Small intestine (tissue), 7 donors: ENCODE measurements at regions not wholly inside any gene's neighbourhood (a gene's known extent, or its start where the extent isn't known, plus 50 kb on each side); places are given as distances from the start of the nearest gene placed in this dataset.

Experiments
- DNase-seq, 2 donors: peaks; one replicate each; pipeline versions ENCODE4 v3.0.0 to v3.0.0-alpha.2; 2013
- FAIRE-seq: peaks from 2 replicates; lab custom pipeline; 2012; peaks lifted over from hg19 to GRCh38; lab: Jason Lieb, UNC
- H3K27ac ChIP-seq, 3 donors: one replicate each; pipeline ENCODE4 v1.5.1; 2013; ENCODE audit warnings: low read length in 2 of 3, mild to moderate bottlenecking in 2 of 3, control low read depth in 1 of 3, inconsistent platforms in 1 of 3, low read depth in 1 of 3, moderate library complexity in 1 of 3
- H3K27me3 ChIP-seq, 3 donors: one replicate each; pipeline ENCODE4 v1.6.1; 2013; ENCODE audit warnings: low read length in 3 of 3, inconsistent platforms in 1 of 3; ENCODE audit not compliant: control insufficient read depth in 3 of 3, insufficient read depth in 3 of 3
- H3K36me3 ChIP-seq, 3 donors: one replicate each; pipeline ENCODE4 v1.6.1; 2013; ENCODE audit warnings: low read length in 3 of 3, inconsistent platforms in 1 of 3, low read depth in 1 of 3, mild to moderate bottlenecking in 1 of 3, moderate library complexity in 1 of 3; ENCODE audit not compliant: control insufficient read depth in 3 of 3, insufficient read depth in 2 of 3
- H3K4me1 ChIP-seq, 3 donors: one replicate each; pipeline ENCODE4 v1.6.1; 2013; ENCODE audit warnings: low read length in 2 of 3, inconsistent platforms in 1 of 3, low read depth in 1 of 3, mild to moderate bottlenecking in 1 of 3, moderate library complexity in 1 of 3; ENCODE audit not compliant: control insufficient read depth in 3 of 3, insufficient read depth in 2 of 3
- H3K4me3 ChIP-seq, 3 donors: one replicate each; pipeline ENCODE4 v1.5.1; 2013; ENCODE audit warnings: low read length in 3 of 3, control low read depth in 1 of 3, inconsistent platforms in 1 of 3, low read depth in 1 of 3, mild to moderate bottlenecking in 1 of 3, moderate library complexity in 1 of 3
- H3K9me3 ChIP-seq, 2 donors: one replicate each; pipeline ENCODE4 v1.6.1; 2013; ENCODE audit warnings: low read depth in 1 of 2, low read length in 1 of 2; ENCODE audit not compliant: control insufficient read depth in 2 of 2, insufficient read depth in 1 of 2
- WGBS, 3 donors: extraction: QIAGEN DNeasy Blood & Tissue Kit; methylation state at CpG; one replicate each; pipeline ENCODE4 v1.1.7; 2013; 5-methylcytosine and 5-hydroxymethylcytosine counted together
- donor health status: healthy with polysubstance abuse.
- donor health status: control.
- donor health status: control.
- donor health status: Bipolar disorder and iron deficiency.
- donor health status: healthy.

GRCh38 chr15:85311647-85312046, 68.8 kb upstream of the AKAP13 start:
- Histone ChIP-seq H3K36me3 (no peaks in the 10 kb centered on the region), H3K4me3 (no peak overlapping the region), H3K27me3 (no peaks in the 10 kb centered on the region), H3K9me3 (peaks cover 0 to 4% of the 10 kb centered on the region in 2 donors), H3K27ac (no peak overlapping the region), H3K4me1 (peaks cover 0 to 11% (median 3%) of the 10 kb centered on the region in 3 donors)
- 48 to 84% (median 73%) methylated on average over 2 of the region's 2 CpGs for WGBS, 3 donors
- DNase-seq = no peak
- no peak for FAIRE-seq

DNA sequence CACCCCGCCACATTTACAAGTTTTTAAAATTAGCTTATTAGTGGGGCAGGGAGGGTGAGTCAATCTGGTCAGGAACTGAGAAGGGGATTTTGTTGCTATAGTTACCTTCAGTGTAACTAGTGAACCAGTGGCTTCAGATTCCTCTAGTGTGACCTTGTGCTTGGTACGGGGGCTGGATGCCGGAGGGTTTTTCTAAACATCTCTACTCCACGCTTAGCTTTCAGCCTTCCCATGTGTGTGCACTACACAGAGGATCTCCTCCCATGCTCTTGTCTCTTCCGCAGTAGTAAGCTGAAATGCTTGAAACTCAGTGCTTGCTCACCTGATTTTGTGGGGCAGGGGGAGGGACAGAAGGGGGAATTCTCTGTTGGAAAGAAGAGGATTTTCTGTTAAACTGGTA, 67.9 kb upstream of the AKAP13 start:
- Histone ChIP-seq H3K4me3 (no peak overlapping the region), H3K36me3 (no peaks in the 10 kb centered on the region), H3K27ac (no peak overlapping the region), H3K4me1 (peaks cover 0 to 12% (median 4%) of the 10 kb centered on the region in 3 donors), H3K27me3 (no peaks in the 10 kb centered on the region), H3K9me3 (peaks cover 0 to 2% of the 10 kb centered on the region in 2 donors)
- 71 to 92% (median 74%) methylated on average over 5 of the region's 5 CpGs for WGBS, 3 donors
- FAIRE-seq (no peak), DNase-seq (no peak)

DNA sequence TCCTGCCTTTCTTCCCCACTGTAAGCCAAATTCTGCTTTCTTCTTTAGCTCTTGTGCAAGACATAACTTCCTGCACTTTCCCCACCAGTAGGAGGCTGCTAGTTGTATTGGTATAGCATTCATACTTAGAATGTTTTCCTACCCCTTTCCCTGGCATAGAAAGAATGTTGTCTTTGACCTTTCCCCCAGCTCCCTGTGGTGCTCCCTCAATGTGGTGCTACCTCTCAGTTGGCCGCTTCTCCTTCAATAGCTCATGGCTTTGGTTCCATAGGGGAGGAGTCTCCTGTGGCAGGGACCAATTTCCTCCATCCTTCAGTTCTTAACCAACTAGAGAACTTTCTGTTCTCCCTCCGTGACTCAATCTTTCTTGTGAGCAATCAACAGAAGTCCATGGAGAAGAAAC, 67.5 kb upstream of the AKAP13 start:
- Histone ChIP-seq H3K4me1 (peaks cover under 1 to 13% (median 4%) of the 10 kb centered on the region in 3 donors), H3K27me3 (no peaks in the 10 kb centered on the region), H3K36me3 (no peaks in the 10 kb centered on the region), H3K4me3 (no peak overlapping the region), H3K9me3 (no peaks in the 10 kb centered on the region), H3K27ac (no peak overlapping the region)
- FAIRE-seq = no peak
- WGBS, 3 donors = 79 to 90% (median 84%) methylated on average over 2 of the region's 2 CpGs
- no peak for DNase-seq

DNA sequence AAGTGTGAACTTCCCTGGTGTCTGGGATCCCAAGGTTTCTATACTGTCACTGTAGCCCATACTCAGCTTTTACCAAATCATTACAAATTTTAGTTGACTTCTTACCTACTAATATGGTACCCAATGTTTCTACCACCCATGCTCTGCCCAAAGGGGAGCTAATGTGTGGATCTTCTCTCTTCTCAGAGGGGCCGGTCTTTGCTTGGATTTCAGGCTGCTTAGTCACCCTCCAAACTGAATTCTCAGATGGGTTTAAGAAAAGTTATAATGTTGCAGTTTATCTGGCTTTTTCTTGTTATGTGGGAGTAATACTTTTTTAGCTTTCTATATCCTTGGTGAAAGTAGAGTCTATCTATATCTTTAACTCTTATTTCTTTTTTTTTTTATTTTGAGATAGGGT, 67.1 kb upstream of the AKAP13 start:
- peaks cover 3 to 17% (median 4%) of the 10 kb centered on the region in 3 donors for H3K4me1 ChIP-seq
- no peak for FAIRE-seq
- no peaks in the 10 kb centered on the region for H3K36me3 ChIP-seq
- no peak overlapping the region for H3K27ac ChIP-seq
- no peaks in the 10 kb centered on the region for H3K9me3 ChIP-seq
- DNase-seq = no peak
- no peaks in the 10 kb centered on the region for H3K27me3 ChIP-seq
- no peak overlapping the region for H3K4me3 ChIP-seq
- WGBS, 3 donors = 97 to 100% (median 97%) methylated on average over 1 of the region's 1 CpG

DNA sequence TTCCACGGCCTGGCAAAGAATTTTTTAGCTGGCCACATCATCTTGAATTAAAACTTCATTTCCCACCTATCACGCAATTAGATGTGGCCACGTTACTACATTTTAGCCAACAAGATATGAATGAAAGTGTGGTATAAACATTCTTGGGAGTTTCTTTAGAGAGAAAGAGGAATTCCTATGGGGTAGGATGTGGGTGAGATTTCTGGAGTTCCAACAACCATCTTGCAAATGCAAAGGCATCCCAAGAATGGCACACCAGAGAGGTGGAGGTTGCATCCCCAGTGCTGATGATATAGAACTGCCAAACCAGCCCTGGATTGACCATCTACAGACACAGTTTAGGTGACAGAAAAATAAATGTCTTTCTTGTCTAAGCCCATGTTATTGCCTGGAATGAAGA, 66.3 kb upstream of the AKAP13 start:
- WGBS, 3 donors = 95 to 99% (median 99%) methylated on average over 3 of the region's 3 CpGs

GRCh38 chr15:85314633-85315032, 65.8 kb upstream of the AKAP13 start:
- Histone ChIP-seq H3K27me3 (no peaks in the 10 kb centered on the region), H3K36me3 (no peaks in the 10 kb centered on the region), H3K9me3 (no peaks in the 10 kb centered on the region), H3K4me3 (no peak overlapping the region), H3K4me1 (peaks cover 4 to 17% (median 6%) of the 10 kb centered on the region in 3 donors), H3K27ac (no peak overlapping the region)
- DNase-seq (no peak), FAIRE-seq (no peak)
- 84 to 93% (median 91%) methylated on average over 4 of the region's 4 CpGs for WGBS, 3 donors

More for the DNA sequence above, 66.3 kb upstream of the AKAP13 start:
- no peak for DNase-seq
- Histone ChIP-seq H3K27ac (no peak overlapping the region), H3K4me1 (peaks cover 4 to 17% (median 6%) of the 10 kb centered on the region in 3 donors), H3K9me3 (no peaks in the 10 kb centered on the region), H3K27me3 (no peaks in the 10 kb centered on the region), H3K36me3 (no peaks in the 10 kb centered on the region), H3K4me3 (no peak overlapping the region)
- FAIRE-seq = no peak

DNA sequence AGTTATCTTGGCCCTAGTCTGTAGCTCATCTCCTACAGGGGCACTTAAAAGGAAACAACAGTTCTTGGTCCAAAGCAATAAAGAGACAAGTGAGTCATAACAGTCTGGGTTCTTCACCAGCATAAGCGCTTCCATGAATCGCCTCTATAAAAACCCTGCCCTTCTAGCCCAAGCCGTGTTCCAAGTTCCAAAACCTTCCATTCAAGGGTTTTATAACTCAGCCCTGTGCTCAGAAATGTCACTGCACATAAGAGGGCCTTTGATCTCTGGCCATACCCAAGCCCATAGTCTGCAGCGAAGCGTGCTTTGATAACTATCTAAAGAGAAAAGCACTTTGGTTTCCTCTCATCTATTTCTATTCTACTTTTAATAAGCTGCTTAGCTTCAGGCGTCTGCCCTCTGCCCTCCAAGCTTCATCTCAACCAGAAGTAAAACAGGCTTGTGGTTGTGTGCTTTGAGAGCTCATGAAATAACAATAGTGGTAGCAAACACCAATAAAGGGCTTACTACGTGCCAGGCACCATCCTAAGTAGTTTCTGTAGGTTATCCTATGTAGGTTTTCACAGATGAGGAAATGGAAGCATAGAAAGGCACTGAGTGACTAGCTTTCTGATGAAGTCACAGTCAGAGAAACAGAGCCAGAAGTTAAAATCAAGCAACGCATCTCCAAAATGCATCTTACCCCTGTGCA, 64.0 kb upstream of the AKAP13 start:
- DNase-seq (peak; percentile 62 to 83), FAIRE-seq (no peak)
- H3K4me3 ChIP-seq = no peak overlapping the region
- H3K27me3 ChIP-seq = no peaks in the 10 kb centered on the region
- H3K4me1 ChIP-seq = peaks cover 4 to 17% (median 6%) of the 10 kb centered on the region in 3 donors
- 18 to 37% (median 20%) methylated on average over 8 of the region's 8 CpGs for WGBS, 3 donors
- H3K9me3 ChIP-seq = no peaks in the 10 kb centered on the region
- H3K36me3 ChIP-seq = no peaks in the 10 kb centered on the region
- peak overlapping the region in 2 of 3 donors; percentile 8 to 75 for H3K27ac ChIP-seq

DNA sequence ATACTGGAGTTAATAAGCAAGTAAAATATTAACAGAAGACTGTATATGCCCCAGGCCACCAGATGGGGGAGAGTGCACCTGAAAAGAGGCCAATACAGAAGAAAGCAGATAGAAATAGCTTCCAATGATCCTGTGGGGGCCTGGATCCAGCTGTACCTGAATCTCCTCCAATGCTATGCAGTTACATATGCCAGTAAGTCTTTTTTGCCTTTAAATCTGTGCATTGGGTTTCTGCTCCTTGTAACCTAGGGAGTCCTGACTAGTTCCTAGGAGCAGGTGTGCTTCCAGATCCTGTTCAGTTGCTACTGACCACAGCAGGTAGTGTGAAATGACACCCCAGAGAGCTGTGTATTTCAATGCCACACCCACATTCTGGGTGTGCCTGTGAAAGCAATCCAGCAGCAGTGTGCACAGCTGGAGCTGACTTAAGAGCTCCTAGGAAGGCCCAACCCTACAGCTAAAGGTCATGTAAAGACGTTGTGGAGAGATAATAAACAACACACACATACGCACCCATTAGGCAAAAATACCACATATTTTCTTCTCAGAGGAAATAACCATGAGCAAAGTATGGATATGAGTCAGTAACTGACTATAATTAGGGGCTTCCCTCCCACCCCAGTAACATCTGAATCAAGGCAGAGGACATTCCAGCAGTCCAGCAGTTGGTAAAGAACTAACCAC, 62.2 kb upstream of the AKAP13 start:
- Histone ChIP-seq H3K27ac (peak overlapping the region; percentile 51 to 65 (median 57)), H3K4me1 (peaks cover 4 to 17% (median 6%) of the 10 kb centered on the region in 3 donors), H3K36me3 (no peaks in the 10 kb centered on the region), H3K9me3 (peaks cover 0 to 4% of the 10 kb centered on the region in 2 donors), H3K4me3 (no peak overlapping the region), H3K27me3 (no peaks in the 10 kb centered on the region)
- 2 to 34% (median 6%) methylated on average over 2 of the region's 2 CpGs for WGBS, 3 donors
- FAIRE-seq = no peak
- DNase-seq = peak; percentile 79 to 96
